Stimulated activated CD8-positive, alpha-beta memory T cell treated with anti-CD3 and anti-CD28 coated beads, Interleukin-12 subunit alpha, Interleukin-12 subunit beta, amount 100 ng/mL, for 1 hour (primary cell): ENCODE measurements at regions not wholly inside any gene's neighbourhood (a gene's known extent, or its start where the extent isn't known, plus 50 kb on each side); places are given as distances from the start of the nearest gene placed in this dataset.
"Not testable (repeated sequence)": the region's sequence is repeated elsewhere in the genome, so short reads cannot be mapped to it uniquely, and the experiment has no call there.

Experiments
- DNase-seq: peaks from one replicate; pipeline ENCODE4 v3.0.0-alpha.2; 2020; ENCODE audit warnings: low read depth

- DNase-seq: no peak
These were observed 150.9 kb downstream of the EMP1 start for GRCh38 chr12:13347241-13348043.

DNA sequence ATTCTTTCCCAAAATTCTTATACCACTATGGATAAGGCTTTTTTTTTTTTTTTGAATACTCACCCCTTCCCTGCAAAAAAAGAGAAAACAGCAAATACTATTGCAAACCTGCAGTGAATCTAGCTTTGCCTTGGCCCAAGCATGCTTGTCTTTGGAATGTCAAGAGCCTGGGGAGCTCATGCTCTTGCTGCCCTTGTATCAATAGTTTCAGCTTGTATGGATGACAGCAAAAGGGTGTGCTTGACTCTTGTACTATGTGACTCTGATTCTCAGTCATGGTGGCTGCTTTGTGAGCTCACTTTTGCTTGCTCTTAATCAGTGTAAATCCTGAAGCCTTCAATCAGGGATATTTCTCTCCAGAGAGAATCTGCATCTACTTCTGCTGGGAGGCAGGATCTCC lies 149.2 kb downstream of the EMP1 start:
- DNase-seq: no peak

DNA sequence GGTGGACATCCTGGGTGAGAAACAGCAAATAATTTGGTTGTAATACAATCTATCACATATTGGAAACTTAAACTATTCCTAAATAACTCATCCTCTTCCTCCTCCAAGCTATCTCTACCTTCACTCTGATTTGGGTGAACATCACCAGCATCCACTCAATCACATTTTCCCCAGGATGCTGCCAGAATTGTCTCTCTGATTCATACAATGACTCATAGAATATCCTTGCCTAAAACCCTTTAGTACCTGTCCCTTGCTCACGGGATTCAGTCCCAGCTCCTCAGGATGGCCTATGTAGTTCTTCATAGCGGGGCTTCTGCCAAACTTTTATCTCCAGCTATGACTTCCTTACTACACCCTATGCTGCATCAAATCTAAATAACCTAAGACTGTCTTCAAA lies 146.8 kb downstream of the EMP1 start:
- no peak for DNase-seq

- DNase-seq: no peak
These were observed 146.4 kb downstream of the EMP1 start for GRCh38 chr12:13342971-13343370.

DNA sequence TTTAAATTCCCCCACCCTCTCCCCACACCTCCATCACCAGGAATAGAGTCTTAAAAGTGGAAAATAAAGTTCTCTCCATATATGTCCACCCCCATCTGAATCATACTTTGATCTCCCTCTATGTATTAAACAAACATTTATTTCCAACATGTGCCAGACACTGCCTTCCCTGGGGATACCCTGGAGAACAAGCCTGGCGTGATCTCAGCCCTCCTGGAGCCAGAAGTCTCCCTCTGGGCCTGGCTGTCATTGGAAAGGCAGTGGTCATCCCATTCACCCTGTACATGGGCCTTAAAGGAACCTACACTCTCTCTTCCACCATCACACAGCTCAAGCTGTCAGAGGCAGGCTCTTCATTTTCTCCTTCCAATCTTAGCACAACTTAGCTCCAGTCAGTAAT lies 143.6 kb downstream of the EMP1 start:
- DNase-seq: no peak

DNA sequence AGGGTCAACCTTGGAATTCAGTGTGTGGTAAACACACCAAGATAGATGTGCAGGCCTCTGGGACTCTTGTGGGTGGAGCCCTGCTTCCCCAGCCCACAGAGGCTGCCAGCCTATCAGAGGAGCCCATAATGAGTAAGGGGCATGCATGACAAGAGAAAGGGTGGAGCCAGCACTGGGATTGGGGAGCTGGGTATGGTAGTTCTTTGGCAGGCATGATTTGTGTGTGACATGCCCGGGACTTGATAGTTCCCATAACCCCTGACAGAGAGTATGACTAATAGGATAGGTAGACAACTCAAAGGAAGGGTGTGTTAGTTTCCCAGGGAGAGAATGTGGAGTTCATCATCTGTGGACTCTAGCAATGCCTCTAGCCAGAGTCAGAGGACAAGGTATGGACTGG lies 143.0 kb downstream of the EMP1 start:
- DNase-seq: no peak

DNA sequence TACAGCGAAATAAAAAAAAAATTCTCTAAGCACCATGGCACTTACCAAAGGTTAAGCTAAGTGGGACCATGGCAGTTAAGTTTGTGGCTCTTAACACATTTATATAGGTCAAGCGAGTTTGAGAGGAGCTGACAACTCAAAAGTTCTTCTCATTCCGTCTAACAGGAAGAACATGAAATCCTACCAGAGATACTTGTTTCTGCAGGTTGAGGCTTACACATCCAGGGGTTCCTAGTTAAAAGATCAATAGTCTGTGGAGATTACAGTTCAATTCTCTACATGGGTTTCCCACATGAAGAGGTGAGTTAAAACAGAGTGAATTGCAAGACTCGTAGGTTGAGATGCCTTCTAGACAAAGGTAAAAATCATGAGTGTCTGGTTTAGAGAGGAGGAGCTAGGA lies 142.6 kb downstream of the EMP1 start:
- DNase-seq: no peak

GRCh38 chr12:13337791-13338190 lies 141.3 kb downstream of the EMP1 start:
- no peak for DNase-seq

GRCh38 chr12:13336216-13336615 lies 139.7 kb downstream of the EMP1 start:
- DNase-seq: no peak

DNA sequence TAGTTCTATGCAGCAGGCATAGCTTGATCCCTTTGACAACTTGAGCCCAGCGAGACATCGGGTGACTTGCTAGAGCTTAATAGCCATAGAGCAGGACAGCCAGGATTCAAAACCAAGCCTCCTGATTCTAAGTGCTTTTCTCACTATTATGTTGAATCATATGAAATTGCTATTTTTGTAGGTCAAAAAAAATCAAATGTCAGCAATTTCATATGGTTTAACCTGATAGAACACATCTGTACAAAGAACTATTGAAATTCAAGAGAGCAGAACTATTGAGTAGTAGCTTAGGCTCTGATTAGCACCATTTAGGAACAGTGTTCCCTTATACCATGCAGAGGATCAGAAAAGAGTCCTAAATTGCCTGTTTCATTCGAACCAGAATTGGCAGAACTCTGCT lies 132.0 kb downstream of the EMP1 start:
- no peak for DNase-seq

GRCh38 chr12:13326076-13326475 lies 129.6 kb downstream of the EMP1 start:
- no peak for DNase-seq

DNA sequence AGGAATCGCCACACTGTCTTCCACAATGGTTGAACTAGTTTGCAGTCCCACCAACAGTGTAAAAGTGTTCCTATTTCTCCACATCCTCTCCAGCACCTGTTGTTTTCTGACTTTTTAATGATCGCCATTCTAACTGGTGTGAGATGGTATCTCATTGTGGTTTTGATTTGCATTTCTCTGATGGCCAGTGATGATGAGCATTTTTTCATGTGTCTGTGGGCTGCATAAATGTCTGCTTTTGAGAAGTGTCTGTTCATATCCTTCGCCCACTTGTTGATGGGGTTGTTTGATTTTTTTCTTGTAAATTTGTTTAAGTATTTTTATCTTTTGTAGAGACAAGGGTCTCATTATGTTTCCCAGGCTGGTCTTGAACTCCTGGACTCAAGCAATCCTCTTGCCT lies 128.5 kb downstream of the EMP1 start:
- DNase-seq: not testable (repeated sequence)

- no peak for DNase-seq
These were observed 121.9 kb downstream of the EMP1 start for GRCh38 chr12:13318231-13319015.

- DNase-seq: no peak
These were observed 120.2 kb downstream of the EMP1 start for GRCh38 chr12:13316587-13317246.

DNA sequence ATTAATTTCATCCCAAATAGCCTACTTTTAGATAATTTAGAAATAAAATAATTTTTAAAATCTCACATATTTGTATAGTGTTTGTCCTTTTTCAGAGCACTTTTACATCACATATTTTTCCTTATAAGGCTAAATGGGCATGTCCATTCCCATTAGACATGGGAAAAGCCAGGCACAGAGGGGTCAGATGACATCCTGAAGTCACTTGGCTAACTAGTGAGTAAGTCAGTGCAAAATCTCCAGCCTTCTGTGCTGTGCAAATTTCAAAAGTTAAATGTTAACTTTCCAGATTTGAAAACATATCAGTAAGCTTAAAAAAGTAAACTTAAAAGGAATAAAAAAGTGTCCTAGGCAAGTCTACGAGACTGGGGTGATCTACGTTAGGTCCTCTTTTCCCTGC lies 117.4 kb downstream of the EMP1 start:
- no peak for DNase-seq

DNA sequence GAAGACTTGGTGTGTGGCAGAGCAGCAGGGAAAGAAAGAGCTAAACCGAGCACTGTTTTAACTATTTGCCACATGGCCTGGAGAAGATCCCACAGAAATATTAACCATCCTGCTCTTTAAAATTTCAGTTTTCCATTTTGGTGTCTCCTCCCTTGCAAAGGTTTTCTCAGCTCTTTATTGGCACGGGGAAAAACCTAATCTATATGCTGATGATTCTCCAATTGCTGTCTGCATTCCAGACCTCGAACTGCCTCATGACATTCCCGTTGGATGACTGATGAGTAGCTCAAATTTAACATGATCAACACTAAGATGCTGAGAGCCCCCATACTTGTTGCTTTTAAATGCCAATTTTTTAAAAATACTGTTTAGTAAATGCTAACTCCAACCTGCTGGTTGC lies 115.0 kb downstream of the EMP1 start:
- no peak for DNase-seq

GRCh38 chr12:13307143-13307816 lies 110.8 kb downstream of the EMP1 start:
- DNase-seq: no peak

DNA sequence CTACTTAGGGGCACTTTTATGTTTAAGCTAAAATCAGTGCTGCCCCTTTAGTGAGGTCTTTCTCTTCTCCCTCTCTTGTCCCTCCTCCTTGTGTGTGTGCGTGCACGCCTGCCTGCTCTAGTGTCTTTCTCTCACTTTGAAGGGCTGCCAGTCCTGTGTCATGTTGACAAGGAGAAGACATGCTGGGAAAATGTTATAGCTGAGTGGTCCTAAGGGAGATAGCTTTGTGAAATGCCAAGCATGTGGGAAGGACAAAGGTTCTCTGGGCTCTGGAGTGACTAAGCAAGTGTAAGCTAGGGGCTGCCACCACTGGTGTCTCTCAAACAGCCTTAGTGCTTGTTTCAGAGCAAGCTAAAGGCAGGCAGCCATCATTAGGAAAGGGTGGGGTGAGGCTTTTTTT lies 108.4 kb downstream of the EMP1 start:
- no peak for DNase-seq

DNA sequence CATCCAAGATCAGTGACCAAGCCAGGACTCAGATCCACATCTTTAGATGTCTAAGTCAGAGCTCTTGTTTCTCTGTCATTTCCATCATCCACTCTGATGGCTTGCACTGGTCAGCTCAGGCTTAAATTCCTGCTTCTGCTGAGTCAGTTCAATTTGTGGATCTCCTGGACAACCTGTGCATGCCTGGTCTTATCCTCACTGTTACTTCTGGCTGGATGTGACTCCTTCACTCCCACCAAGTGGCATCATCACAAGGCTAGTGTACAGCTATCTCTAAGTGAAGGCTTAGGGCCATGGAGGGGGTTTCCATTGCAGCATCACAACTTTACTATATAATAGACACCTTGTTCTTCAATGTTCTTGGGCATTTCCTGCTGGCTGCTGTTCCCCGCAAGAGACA lies 102.9 kb downstream of the EMP1 start:
- DNase-seq: no peak

DNA sequence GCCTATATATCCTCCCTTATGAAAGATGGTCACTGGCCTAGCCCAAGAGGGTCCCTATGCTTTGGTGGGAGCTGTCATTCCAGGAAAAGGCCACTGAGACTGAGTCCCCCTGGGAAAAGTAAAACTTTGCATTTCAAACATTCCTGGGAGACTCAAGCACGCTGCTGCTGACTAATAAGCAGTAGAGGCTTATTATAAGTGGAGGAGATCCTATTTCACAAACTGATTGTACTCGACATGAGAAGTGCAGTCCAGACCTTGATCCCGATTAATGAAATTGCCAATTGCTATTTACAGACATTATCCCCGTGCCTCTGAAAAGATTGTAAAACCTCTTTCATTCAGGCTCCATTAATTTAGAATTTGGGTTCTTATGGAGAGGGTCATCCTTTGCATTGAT lies 96.6 kb downstream of the EMP1 start:
- no peak for DNase-seq

GRCh38 chr12:13289653-13290289 lies 93.2 kb downstream of the EMP1 start:
- DNase-seq: no peak
